HUDEP-2 (cell line): ENCODE measurements at regions not wholly inside any gene's neighbourhood (a gene's known extent, or its start where the extent isn't known, plus 50 kb on each side); places are given as distances from the start of the nearest gene placed in this dataset.
A peak's percentile ranks its signal among the peaks of the same experiment; 100 is the strongest.

Experiments used
- DNase-seq, 76 experiments: peaks; one replicate each; lab custom pipeline; 2025; ENCODE audit not compliant: unreplicated experiment in 76 of 76; lab: John Stamatoyannopoulos, UW

GRCh38 chr12:126761420-126761819 lies 1505.5 kb upstream of the TMEM132C start:
- no peak for DNase-seq

GRCh38 chr12:126762150-126762549 lies 1504.8 kb upstream of the TMEM132C start:
- no peak for DNase-seq

DNA sequence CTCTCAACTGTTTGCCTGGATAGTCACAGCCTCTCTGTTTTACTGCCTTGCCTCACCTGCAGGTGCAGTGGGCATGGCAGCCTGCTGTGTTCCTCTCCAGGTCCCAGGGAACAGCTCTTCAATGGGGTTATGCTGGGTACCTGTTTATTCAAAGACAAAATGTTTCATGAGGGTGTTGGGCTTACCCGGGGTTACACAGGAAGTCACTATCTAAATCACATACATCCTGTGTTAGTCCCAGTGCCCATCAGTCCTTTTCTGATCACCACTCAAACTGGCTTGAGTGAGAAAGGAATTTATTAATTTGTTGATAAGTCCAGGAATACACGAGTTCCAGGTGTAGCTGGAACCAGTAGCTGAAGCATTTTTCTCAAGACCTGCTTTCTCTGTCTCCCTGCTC lies 1503.6 kb upstream of the TMEM132C start:
- DNase-seq = no peak

GRCh38 chr12:126767334-126767733 lies 1499.6 kb upstream of the TMEM132C start:
- DNase-seq = no peak

DNA sequence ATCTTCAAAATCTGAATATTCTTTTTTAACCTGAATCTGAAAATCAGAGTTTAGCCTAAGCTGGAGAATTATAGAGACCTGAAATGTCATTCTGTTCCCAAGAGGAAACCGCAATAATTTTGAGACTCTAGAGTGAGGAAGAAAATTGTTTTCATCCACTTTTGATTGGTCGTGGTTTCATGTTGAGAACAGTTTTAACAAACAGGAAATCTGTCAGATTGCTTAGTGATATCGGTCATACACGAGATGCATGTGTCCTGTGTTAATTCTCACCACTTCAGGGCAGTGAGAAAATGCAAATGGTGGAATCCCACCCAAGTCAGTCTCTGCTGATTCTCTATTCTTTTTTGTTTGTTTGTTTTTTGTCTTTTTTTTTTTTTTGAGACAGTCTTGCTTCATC lies 1498.5 kb upstream of the TMEM132C start:
- no peak for DNase-seq

GRCh38 chr12:126770188-126770587 lies 1496.8 kb upstream of the TMEM132C start:
- no peak for DNase-seq

DNA sequence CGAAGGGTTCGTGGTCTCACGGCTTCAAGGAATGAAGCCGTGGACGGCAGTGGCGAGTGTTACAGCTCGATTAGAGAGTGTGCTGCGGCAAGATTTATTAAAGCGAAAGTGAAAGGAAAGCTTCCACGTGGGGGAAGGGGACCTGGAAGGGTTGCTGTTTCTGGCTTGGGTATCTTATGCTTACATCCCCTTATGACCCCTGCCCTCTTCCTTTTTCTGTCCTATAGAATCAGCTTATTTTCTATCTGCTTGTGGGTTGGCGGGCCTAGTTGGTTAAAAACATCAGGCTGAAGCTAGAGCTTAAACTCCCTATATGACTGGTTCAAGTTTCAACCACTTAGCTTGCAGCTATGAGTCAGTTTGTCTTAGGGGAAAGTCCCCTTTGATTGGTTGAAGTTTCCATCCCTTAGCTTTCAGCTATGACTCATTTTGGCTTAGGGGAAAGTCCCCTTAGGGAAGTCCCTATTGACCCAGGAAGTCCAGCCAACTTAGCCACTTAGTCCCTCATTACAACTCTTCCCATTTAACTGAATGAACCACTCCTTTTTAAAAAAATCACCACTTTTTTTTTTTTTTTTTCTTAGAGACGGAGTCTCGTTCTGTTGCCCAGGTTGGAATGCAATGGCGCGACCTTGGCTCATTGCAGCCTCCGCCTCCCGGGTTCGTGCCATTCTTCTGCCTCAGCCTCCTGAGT lies 1494.7 kb upstream of the TMEM132C start:
- no peak for DNase-seq

DNA sequence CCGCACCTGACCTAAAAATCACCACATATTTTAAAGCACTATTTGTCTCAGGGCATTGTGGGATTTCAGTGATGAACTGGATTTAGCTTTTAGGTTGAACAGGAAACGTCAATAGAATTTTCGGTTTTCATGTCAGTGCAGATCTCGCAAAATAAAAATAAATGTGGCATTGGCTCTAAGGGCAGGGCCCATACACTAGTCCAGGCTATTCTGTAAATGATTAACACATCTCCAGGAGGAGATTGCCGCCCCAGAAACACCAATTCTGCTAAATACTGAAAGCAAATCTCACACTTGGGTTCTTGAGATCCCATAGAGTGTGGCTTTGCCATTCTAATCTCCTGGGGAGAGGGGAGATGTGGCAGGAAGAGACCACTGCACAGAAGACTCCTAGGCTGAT lies 1494.0 kb upstream of the TMEM132C start:
- DNase-seq = no peak

DNA sequence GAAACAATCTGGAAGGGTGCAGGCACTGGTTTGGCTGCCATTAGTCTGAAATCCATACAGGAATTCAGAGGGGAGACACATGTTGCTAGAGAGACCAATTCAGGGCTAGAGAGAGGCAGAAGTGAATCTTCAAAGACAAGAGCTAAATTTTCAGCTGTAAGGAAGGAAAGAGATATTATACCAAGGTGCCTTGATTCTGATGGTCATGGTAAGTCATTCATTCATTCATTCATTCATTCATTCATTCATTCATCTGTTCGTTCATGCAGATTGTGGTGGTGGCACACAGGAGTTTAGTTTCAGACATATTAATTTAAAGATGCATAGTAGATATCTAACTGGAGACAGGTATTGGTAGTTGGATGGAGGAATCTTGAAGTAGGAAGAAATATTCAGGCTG lies 1493.5 kb upstream of the TMEM132C start:
- DNase-seq = no peak

DNA sequence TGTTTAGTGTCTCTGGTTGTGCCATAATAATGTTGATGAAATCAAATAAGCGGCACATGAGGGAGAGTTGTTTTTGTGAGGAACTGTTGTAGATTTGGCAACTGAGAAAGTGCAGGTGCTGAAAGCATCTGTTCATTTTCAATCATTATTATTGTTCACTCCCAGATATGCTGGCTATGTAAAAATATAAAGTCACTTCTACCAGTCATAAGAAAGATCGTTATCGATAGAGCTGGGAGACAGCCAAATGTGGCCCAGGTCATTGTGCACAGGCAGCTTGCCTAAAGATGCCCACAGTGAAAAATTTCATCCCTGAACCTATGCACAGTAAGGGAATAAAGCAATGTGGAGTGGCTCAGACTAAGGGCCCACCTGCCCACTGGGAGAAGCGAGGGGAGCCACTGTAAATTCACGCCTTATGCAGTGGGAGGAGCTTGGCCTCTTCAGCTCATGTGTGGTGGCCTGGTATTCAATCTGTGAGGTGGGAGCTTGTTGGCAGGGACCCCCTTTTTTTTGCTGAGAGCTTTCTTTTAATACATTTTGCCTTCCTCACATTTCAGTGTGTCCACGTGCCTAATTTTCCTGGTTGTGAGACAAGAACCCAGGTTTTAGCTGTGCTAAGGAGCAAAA lies 1490.8 kb upstream of the TMEM132C start:
- peak in 1 of 76 experiments; percentile 0 for DNase-seq

- DNase-seq = no peak
Observed at GRCh38 chr12:126780343-126780742, 1486.6 kb upstream of the TMEM132C start.

DNA sequence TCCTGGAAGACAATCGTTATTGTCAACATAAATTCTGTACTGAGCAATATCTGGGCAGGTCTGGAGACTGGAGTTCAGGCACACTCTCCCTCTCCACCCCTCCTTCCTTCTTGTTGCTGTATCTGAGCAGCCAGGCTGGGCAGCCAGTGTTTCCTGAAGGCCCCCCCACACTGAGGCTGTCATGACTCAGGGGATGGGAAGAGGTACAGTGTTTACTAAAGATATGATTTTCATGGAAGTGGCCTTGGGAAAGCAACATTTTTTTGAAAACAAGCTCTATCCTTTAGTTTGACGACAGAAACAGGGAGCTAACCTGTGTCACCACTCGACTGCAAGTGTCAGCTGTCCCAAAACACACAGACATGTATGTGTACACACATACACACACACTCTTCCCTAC lies 1485.4 kb upstream of the TMEM132C start:
- DNase-seq = no peak

- no peak for DNase-seq
Observed at GRCh38 chr12:126782083-126782482, 1484.9 kb upstream of the TMEM132C start.

- peak in 57 of 76 experiments; percentile 2 to 64 (median 34) for DNase-seq
Observed at GRCh38 chr12:126784328-126784921, 1482.5 kb upstream of the TMEM132C start.

DNA sequence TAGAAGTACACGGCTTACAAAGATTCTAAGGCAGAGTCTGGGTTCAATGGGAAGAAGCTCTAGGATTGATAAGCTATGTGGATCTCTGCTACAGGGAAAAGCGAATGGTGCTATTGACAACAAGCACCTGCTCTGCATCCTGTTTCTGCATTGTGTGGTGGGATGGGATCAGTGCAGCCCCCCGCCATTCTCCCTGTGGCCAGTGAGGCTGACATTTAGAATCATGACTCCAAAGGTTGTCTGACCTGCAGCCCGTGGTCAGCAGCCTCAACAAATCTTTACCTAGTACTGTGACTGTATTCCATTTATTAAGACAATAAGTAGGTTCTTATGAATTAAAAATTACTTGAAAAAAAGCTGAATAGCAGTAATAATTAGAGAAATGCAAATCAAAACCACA lies 1477.0 kb upstream of the TMEM132C start:
- DNase-seq = no peak

- DNase-seq = no peak
Observed at GRCh38 chr12:126791122-126791521, 1475.8 kb upstream of the TMEM132C start.

- DNase-seq = no peak
Observed at GRCh38 chr12:126792411-126792810, 1474.6 kb upstream of the TMEM132C start.

DNA sequence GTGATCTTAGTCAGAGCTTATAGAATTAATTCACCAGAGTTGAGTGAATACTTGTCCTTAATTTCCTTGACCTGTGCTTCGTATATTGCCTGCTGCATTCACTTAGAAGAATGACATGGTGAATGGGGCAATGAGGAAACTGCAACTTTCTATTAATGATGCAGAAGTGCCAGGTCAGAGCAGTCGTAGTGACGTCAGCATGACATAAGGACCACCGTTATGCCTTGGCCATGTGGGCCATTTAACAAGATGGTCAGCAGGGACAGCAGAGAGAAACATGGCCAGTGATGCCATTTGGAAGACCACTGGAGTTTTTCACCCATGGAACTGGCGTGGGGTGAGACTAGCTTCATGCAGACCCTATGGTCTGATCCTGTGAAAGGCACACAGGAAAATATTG lies 1469.4 kb upstream of the TMEM132C start:
- DNase-seq = no peak

- DNase-seq = no peak
Observed at GRCh38 chr12:126798449-126798848, 1468.5 kb upstream of the TMEM132C start.

DNA sequence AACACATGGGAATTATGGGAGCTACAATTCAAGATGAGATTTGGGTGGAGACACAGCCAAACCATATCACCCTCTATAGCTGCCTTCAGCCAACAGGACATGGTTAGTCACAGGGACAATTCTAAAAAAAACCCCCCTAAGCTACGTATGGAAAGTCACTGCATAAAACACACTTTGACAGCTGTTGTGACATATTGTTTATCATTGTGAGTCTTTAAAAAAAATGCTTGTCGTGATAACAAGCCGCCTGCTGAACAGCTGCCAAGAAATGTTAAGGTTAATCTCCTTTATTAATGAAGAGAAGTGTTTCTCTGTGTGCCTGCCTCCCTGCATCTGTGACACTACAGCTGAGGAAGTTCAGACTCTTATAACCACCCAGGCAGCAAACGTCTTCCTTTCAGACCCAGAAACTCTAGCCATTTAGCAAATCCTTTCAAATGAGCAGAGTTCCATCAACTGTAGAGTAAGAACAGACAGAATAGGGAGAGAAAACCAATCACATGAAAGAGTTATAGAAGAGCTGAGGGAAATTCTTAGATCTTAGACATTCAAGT lies 1459.6 kb upstream of the TMEM132C start:
- DNase-seq = peak in 9 of 76 experiments; percentile 0 to 13 (median 1)

- DNase-seq = no peak
Observed at GRCh38 chr12:126811391-126811790, 1455.6 kb upstream of the TMEM132C start.

DNA sequence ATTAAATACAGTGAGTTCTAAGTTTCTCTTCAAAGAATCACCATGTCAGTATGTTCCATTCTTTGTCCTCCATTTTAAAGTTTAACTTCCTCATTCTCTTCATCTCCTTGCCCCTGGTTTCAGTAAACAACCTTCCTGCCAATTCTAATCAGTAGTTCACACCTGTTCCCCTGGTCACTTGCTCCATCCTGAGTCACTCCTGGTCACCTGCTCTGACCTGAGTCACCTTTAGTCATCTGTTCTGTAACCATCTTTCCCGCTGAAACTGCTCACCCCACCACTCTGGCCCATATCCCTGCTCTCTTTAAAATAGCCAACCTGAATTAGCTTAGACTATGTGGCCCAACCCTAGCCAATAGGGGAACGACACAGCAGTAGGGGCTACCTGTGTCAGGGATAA lies 1447.4 kb upstream of the TMEM132C start:
- no peak for DNase-seq
